ENCODE measurements at regions not wholly inside any gene's neighbourhood (a gene's known extent, or its start where the extent isn't known, plus 50 kb on each side); places are given as distances from the start of the nearest gene placed in this dataset.

DNA sequence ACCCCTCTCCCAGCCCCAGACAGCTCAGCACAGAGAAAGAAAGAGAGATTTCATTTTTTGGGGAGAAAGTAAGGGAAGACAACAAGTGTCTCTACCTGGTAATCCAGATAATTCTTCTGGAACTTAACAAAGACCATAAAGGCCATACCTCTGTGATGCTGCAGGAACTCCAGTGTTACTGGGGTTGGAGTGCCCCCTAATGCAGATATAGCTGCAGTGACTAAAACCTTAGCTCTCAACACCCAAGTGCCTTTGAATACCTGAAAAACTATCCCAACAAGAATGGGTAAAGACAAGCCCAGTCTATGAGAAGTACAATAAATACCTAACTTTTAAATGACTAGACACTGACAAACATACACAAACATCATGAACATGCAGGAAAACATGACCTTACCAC is 365.3 kb upstream of the PTCHD4 start:
- peak in 1 of 2 experiments; percentile 9 for DNase-seq

DNA sequence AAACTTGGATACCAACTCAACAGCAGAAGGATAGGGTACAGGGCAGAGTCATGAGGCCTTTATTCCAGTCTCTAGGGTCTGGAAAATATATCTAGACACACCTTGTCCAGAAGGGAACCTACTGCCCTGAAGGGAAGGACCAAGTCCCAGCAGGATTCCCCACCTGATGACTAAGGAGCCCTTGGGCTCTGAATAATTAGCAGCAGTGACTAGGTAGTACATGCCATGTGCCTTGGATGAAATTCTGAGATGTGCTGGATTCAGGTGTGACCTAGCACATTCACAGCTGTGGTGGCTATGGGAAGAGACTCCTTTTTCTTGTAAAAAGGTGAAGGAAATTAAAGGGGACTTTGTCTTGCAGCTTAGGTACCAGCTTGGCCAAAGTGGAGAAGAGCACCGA is 364.3 kb upstream of the PTCHD4 start:
- DNase-seq: no peak

DNA sequence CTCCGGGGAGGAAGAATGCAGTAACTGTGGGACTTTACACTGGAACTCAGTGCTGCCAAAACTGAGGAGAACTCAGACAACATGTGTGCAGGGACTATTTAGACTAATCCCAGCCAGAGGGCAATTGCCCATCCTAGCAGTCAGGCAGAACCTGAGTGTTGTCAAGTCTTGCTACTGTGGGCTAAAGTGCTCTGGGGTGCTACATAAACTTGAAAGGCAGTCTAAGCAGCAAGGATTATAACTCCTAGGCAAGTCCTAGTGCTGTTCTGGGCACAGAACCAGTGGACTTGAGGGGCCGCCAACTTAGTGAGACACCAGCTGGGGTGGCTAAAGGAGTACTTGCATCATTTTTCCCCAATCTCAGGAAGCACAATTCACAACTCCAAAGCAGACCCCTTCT is 363.8 kb upstream of the PTCHD4 start:
- no peak for DNase-seq

DNA sequence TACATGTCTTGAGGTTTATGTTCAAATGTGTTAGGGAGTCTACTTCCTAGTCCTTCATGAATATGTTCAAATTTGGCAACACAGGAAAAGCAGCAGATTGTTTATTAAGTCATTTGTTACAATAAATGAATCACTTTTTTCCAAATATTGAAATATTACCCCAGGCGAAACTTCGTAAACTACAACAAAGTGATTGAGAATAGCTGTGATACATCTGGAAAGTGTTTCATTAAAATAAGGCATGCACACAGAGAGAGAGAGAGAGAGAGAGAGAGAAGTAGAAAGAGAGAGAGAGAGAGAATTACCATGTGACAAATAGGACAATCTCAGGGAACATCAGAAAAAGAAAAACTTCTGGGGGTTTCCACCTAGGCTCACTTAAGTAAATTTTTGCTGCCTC is 363.1 kb upstream of the PTCHD4 start:
- DNase-seq: no peak

DNA sequence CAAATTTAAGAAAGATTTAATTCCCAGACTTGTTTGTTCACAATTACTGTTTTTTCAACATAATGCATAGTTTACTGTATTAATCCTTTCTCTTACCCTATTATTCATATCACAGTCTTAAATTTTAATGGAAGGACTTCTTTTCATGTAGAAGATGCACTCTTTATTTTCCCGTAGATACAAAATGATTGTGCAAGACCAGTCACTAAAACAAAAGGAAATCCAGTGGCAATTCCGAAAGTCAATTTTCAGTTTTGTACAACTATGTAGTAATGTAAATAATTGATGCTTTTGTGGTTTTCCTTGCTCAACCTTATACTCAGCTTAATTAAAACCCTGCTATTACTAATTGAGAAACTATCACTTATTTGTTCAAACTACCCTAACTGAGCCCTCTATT is 361.5 kb upstream of the PTCHD4 start:
- no peak for DNase-seq

DNA sequence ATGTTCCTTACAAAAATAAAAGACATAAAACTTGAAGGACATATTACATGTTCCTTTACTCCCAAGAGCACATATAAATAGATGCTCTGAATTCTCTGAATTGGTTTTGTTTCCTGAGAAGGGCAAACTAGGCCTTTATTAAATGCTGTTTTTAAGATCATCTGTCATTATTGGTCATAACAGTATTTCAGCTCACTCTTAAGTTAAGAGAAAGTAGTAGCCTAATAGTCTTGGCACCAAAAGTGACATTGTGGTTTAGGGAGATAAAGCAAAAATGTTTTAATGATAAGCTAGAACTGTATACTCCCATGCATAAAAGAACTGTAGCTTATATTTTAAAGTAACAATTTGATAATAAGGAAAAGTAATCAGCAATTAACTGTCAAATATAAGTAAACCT is 361.1 kb upstream of the PTCHD4 start:
- no peak for DNase-seq

DNA sequence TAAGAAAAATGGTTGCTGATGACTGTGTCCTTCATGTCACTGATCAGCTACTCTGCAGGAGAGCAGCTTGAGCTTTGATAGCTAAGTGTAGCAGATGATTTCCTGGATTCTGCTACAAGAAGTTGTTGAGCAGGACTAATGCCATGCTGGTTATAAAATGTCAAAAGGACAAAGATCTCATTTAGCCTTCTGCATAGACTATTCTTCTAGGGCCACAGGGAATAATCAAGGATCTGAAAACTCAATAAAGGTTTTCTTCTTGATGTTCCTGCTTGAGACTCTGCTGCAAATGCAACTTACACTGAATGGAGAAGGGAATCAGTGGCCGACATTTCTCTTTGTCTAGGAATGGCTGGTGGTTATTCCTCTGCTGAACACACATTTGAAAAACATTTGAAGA is 360.3 kb upstream of the PTCHD4 start:
- DNase-seq: no peak

DNA sequence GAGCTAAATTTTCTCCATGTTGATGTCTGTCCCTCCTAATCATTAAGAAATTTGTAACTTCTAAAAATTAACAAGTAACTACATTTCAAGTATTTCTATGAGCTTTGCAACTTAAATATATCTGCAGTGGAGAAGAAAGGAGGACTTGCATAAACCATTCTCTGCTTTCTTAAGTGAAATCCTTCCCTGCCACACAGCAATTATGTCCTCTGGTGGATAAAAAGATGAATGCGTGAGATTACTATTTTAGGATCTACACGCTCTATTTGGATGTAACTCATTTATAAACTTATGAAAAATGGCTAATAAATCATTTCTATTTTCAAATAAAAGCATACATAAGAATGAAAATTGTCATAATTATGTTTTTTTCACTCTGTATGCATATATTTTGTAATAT is 338.0 kb upstream of the PTCHD4 start:
- DNase-seq: no peak

DNA sequence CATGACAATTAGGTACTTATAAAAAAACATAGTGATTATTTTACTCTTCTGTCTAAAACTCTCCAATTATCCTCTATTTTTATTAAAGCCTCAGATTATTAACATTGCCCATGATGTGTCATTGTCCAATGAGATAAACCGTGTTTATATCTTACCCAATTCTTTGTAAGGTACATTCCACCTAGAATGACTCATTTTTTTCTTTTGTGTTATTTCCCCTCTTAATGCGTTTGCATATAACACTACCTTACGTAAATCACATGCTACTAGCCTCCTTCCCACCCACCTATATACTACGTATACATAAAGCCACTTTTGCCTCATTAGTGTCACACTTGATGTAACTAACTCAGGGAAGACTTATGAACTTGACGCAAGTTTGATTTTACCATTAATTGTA is 336.3 kb upstream of the PTCHD4 start:
- DNase-seq: no peak

DNA sequence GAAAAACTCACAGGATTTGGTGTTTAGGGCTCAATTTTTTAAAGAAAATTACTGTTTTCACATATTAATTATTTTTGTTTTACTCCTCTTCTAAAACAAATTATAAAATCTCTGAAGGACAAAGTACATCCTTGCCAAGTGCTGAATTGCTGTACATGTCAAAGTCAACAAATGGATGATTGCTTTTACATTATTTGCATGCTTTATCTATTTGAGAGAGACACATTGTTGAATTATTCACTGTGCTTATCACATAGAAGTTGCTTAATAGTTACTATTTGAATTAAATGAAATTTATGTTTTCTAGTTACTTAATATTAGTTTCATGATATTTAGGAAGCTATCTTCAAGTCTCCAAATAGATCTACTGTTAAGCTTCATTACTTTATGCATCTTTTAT is 318.6 kb upstream of the PTCHD4 start:
- no peak for DNase-seq

DNA sequence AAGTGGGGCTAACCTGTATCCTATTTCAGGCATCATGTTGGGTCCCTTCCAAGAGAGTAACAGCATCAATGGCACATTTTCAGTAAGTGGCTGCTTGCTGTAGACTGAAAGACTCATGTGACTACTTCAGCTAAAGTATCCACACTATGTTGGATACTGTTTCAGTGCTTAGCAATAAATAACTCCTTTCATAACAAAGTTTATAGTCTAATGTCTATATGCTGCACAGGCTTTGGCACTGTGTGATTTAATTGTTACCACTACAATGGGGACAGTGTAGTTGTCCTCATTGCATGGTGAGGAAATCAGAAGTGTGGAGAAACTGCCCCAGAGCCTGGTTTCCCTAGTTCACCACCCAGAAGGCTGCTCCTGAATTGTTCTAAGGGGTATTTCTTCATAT is 318.0 kb upstream of the PTCHD4 start:
- DNase-seq: peak in 1 of 2 experiments; percentile 2

DNA sequence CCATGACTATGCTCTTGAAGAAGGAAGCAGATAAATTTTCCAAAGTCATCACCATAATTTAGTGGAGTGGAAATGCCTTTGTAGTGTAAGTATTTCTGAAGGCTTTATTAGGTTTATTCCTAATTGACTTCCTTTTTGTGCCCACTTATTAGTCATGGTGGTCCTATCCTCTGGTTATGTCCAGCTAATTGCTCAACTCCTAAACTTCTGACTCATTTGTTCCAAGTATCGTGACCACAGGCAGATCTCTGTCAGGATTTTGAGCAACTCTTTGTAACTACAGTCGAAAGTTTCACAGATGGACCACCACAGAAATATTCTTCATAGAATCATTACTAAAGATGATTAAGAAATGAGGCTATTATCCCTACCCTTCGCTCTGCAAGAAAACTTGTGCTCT is 315.6 kb upstream of the PTCHD4 start:
- no peak for DNase-seq

DNA sequence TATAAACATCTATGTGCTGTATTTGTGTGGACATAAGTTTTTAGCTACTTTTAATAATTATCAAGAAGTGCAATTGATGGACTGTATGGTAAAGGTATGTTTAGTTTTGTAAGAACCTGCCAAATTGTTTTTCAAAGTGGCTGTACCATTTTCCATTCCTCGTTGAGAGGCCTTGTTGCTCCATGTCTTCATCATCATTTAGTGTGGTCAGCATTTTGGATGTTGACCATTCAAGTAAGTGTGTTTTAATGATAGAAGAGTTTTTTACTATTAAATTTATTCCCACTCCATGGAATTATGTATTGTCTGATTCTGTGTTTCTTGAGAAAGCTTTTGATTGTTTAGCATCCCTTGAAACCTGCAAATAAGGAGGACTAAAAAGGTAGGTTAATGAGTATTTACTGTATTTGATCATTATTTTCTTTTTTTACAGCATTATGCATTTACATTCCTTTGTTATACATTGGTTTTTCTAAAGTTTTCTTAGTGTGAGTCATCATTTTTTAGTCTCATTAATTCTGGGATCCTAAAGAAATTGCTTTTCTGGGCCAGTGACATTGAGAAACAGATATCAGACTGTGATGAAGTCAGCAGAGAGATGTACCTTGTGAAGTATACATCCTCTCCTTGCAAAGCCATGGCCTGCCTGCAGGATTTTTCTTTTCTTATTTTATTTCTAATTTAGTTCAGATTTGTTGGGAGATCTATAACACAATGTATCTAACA is 312.8 kb upstream of the PTCHD4 start:
- DNase-seq: no peak

DNA sequence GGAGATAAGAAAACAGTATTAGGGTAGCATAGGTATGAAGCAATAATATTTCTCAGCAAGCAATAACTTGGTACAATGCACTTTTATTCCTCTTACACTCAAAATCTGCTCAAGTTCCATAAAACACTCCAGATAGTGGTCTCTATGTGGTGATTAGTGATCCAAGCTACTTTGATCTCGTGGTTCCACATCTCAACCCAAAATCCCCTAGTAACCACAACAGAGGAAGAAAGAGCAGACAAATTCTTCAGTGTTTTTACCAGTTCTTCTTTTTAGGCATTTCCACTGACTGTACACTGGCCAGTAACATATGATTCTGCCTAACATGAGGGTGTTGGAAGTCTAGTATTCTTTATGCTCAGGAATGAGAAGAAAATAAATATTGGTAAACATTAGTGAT is 309.0 kb upstream of the PTCHD4 start:
- DNase-seq: no peak

DNA sequence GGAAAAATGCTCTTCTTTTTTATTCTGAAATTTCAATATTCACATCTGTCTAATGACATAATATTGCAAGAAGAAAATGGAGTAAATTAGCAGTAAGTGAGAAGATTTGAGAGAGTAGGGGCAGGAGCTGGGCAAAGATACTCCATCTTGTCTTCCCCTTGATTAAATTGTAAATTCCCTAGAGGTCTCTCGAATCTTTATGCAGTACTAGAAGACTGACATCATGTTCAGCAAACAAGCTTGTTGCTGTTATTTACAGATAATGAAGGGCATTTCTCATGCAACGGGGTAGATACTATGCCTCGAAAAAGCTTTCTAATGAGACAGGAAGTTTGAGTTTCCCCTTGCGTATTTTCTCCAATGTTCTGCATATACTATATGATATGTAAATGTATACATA is 306.9 kb upstream of the PTCHD4 start:
- DNase-seq: no peak

DNA sequence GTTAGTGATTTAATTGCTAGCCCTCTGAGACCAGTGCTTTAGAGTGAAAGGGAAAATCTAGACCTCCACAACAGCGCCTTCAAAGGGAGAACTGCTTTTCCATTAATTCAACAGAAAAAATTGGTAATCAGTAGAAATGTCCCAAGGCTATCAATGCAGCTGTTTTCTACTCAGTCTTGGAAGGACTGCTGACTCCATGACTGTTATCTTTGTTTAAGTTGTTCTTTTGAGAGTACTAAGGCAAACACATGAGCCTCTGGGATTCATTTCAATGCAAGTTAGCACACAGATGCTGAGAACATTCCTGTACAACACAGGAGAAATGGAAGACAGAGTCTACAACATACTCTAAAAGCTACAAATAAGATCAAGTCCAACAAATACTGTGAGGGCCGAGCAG is 301.7 kb upstream of the PTCHD4 start:
- DNase-seq: no peak

DNA sequence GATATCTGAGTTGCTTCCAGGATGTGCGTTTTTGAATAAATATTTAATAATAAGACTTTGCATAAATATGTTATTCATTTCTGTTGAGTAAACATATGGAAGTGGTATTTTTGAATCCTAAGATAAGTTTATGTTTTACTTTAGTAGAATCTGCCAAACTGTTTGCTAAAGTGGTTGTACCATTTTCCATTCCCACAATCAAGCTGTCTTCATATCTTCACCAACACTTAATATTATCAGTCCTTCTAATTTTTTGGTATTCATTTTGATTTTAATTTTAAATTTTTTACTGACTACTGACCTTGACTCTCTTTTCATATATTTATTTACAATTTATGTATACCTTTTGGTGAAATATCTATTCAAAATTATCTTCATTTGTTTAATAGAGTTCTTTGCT is 293.9 kb upstream of the PTCHD4 start:
- no peak for DNase-seq

DNA sequence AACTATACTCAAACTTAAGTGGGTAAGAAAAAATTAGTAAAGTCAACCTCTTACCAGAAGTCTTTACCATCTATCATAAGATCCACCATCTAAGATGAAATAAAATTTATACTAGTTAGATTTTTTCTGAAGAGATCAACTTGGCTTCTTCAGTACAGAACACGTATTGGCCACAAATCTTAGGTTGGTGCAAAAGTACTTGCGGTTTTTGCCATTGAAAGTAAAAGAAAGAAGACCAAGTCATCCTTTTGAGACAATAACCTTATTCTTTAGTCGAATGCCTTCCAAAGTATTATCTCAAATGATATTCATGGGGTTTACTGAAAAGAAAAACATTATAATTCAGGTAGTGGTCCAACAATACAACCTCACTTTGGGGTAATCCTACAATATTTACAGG is 292.6 kb upstream of the PTCHD4 start:
- no peak for DNase-seq

DNA sequence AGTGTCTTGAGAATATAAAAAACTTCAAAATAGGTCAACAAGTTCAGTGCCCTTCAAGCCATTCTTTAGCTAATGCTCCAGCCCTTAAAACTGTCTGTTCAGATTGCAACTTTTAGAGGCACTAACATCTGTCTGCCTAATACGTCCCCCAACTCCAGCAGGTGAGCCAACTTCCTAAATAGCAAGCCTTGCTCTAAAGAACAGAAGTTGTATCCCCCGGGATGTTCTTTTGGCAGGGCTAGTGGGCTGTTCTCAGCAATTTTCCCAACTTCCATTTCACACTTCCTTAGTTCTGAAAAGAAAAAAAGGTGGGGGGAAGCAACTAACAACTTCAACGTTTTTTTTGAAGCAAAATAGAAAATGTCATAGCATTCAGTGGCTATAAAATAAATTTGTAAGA is 290.0 kb upstream of the PTCHD4 start:
- no peak for DNase-seq

DNA sequence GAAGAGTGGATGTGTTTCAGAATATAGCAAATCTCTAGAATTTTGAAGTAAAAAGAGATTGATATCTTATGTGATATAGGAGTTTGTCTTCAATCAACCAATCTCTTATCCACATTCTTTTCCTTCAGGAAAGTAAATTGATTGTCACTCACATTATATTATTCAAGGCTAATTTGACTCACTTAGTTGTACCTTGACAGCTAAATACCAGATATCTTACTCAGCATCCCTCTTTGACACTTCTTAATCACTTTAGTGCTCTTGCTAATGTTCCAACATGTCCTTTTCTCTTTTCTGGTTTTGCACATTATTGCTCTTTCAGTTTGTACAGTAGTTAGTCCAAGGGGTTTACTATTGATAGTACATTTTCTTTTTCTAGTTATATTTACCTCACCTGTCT is 286.9 kb upstream of the PTCHD4 start:
- no peak for DNase-seq

DNA sequence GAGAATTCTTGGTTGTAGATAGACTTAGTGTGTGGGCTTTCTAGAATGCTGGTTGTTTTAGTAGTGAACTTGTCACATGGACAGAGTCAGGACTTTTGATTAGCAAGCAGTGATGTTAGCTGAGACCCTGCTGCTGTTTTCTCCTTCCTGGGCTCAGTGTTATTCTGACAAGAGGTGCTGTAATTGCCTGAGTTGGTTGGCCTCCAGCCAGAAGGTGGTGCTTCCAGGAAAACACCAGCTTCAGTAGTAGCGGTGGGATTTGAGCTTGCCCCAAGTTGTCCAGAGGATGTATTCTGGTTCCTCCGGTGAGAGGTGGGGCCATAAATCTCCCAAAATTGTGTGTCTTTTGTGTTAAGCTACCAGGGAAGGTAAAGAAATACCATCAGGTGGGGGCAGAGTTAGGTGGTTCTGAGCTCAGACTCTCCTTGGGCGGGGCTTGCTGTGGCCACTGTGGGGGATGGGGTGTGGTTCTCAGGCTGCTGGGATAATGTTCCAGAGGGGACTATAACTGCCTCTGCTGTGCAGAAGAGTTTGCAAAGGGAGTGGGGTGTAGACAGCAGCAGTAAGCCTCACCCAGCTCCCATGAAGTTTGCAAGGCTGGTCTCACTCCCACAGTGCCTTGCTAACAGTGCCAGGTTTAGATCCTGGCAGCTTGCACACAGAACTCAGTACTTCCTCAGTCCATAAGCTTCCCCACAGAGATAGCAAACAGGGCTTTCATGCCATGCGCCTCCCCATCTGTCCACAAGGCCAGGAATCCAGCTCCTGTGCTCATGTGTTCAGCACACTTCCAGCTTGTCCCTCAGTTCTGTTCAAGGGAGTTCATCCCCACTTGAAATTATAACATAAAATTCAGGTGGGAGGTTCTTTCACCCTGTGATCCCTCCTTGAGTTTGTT is 278.4 kb upstream of the PTCHD4 start:
- DNase-seq: no peak

DNA sequence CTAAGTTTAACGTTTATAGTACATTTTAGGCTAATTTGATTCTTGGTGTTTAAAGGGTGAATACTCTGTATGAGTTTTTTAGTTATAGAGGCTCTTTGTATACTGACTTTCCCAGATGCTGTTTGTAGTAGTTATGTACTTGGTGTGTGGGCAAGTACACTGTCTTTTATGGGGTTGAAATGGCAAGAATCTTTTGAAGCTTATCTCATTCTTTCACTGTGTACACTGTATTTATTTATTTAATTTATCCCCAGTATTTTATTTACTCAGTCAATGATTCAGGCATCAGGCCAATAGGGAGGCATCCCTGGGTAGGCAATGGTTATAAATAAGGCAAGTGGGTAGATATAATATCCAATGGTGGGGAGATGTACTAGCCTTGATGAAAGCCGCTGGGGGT is 277.0 kb upstream of the PTCHD4 start:
- DNase-seq: no peak

DNA sequence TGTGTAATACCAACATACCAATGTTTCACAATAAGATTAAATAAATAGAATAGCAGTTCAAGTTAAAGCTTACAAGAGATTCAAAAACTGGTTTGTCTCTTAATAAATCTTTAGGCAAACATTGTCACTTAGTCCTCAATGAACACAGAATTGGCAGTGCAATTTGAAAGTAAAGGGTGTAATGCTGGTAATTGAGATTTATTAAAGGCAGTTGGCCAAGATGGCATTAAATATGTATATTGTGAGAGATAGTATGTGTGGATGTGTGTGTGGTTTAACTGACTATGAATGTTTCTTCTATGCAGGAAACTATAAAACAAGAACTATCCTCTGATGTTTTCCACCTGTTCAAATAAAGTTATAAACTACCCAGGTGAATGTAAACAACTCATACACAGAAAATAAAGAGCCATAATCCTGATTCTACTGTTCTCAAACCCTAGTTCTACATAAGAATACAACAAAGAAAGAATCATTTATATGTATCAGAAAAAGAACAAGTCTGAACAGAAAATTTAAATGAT is 267.9 kb upstream of the PTCHD4 start:
- peak; percentile 40 to 88 for DNase-seq

DNA sequence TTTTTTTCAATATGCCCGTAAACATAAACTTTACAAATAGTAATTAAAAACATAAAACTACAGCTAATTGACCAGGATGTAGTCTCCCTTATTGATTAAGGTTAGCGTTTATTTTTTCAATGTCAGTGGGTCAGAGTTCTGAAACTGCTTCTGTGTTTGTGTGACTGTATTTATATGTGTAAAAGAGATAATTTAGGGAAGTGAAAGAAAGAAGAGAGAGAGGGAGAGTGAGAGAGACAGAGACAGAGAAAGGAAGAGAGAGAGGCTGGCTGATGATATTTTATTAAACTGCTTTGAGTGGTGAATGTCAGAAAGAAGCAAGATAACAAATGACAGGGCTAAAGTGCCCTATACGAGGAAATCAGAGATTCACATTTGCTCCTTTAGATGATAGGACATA is 266.1 kb upstream of the PTCHD4 start:
- no peak for DNase-seq
